H4 (cell line): ENCODE measurements at regions not wholly inside any gene's neighbourhood (a gene's known extent, or its start where the extent isn't known, plus 50 kb on each side); places are given as distances from the start of the nearest gene placed in this dataset.

Experiments
- DNase-seq: peaks from one replicate; pipeline ENCODE4 v3.0.0-alpha.2; 2015; ENCODE audit warnings: low spot score

DNA sequence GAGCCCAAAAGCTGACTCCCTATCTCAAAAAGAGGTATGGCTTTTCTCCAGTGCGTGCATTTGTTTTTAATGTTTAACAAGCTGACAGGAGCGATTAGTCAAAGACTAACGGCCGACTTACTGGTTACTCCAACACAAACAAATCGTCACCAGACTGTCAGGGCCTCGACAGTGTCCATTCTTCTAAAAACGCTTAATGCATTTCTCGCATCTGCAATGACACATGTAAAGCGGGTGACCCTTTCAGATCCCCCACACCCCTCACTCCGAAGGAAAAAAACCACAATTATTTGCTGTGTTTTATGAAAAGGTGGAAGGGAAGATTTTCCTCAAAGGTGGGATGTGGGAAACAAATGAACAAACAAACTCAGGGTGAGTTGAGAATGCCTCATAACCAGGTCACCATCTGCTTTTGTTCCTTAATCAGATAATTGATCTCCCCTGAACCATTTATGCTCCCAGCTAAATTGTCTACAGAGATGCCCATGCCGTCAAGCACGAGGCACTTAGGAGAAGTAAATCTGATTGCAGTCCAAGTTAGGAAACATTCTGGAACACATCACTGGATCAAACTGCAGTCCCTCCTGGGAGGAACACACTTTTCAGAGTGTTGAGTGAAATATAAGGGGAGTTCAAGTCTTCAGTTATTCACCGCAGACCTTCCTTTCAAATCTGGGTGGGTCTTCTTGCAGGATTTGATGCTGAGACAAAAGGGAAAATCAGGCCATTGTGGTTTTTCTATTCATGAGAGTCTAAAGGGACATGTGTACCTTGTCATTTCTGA lies 340.8 kb downstream of the CMPK2 start:
- peak; percentile 2 for DNase-seq

DNA sequence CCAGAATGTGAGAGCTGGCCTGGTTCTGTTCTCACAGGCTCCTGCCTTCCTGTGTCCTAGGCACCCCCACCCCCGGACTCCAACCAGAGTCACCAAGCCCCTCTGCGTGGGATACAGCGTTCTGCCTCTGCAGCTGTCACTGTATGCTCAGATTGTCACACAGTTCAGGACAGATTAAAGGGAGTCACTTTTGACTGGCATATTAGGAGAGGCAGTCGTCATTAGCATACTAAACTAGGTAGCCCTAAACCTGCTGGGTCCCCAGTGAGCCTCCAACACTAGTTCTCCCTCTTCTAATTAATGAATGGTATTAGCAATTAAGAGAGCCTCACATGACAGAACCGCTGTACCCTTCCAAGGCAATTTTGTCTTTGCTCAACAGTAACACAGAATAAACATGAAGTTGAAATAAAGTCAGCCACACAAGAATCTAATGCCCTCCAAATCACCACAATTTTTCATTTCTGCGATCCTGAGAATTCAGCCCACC lies 340.2 kb downstream of the CMPK2 start:
- no peak for DNase-seq

DNA sequence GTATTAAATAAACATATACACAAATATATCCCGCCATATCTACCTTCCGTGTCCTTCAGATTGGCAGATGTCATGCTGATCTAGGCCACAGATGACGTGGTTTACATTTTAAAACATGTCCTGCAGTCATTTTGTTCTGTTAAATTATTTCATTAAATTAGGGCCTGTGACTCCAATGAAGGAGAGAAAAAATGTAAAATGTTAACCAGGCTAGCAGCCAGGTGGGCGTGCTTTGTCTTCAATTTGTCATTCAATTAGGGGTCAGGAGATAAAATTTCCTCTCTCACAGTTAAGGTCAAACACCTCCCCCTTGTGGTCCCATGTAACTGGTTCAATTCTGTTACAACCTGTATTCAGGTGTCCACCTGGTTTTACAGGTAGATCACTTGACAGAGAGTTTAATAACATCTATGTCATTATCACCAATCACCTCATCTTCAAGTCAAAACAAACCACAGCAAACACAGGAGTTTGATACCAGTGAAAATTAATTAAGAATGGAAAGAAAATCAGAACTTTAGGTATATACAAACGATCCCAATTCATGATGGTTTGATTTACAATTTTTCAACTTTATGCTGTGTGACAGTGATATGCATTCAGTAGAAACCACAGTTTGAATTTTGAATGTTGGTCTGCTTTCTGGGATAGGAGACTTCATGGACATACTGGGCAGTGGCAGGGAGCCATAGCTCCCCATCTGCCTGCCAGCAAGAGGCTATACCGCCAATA lies 339.4 kb downstream of the CMPK2 start:
- DNase-seq = peak; percentile 7

DNA sequence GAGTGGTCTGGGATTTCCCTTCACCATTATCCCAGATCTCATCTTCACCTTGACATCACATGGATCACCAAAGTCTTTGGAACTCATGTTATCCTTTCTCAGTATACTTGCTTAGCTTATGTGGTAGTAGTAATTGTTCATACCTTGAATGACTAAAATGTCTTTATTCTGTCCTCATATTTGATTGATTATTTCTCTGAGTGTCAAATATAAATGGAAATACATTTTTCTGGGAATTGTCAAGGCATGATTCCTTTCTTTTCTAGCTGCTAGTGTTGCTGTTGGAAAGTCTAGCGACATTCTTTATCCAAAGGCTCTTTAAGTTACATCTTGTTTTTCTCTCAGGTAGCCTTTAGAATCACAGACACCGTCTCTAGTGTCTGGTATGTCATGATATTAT lies 334.4 kb downstream of the CMPK2 start:
- no peak for DNase-seq

DNA sequence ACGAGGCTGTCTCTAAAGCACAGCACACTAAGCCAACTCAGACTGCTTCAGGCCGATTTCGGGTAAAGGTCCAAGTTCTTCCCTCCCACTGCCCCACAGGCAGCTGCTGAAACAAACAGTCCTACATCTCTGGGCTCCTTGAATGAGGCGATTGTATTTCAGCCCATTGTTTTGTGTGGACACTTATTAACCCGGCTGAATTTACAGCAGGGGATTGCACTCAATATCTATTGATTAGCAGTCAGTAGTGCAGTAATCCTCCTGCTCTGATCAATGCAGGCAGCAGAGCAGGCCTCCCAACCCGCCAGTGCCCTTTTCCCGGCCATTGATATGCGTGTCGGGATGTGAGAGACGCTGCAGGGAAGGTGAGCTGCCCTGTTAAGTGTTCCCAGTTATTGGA lies 330.1 kb downstream of the CMPK2 start:
- no peak for DNase-seq

DNA sequence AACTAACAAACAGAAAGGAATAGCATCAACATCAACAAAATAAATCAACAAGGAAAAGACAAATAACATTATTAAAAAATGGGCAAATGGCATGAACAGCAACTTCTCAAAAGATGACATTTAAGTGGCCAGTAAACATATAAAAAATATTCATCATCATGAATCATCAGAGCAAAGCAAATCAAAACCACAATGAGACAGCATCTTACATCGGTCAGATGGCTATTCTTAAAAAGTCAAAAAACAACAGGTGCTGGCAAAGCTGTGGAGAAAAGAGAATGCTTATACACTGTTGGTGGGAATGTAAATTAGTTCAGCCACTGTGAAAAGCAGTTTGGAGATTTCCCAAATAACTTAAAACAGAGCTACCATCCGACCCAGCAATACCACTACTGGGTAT lies 327.1 kb downstream of the CMPK2 start:
- DNase-seq = no peak

DNA sequence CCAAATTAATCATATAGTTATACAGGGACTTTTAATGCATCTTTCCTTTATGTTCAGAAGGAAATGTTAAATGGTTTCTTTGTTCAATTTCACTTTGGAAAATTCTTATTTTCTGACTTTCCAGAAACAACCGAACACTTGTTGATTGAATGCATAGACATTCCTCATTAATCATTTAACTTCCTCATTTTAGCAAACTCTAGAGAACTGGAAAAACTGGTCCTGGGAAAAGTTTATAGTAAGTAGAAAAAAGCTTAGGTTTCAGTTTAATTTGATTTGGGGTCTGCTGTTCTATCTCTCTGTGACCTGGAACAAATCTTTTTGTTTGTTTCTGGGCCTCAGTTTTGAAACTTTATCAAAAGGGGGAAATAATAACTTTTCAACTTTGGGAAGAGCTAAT lies 320.4 kb downstream of the CMPK2 start:
- no peak for DNase-seq

DNA sequence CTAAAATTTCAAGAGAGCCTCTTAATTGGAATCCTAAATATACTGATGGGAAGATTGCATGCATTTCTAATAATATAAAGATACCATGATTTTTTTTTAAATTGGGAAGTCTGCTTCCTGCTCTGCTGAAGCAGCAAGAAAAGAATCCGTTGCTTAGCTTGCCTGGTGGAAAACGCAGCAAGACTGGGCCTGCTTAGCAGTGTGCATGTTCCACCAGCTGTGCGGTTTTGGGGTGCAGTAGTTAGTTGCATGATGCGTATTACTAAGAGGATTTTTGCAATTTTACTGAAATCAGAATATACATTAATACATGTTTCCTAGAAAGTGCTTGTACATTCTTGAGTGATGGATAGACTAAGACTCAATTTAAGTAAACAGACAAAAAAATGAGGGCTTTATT lies 319.9 kb downstream of the CMPK2 start:
- DNase-seq = no peak

DNA sequence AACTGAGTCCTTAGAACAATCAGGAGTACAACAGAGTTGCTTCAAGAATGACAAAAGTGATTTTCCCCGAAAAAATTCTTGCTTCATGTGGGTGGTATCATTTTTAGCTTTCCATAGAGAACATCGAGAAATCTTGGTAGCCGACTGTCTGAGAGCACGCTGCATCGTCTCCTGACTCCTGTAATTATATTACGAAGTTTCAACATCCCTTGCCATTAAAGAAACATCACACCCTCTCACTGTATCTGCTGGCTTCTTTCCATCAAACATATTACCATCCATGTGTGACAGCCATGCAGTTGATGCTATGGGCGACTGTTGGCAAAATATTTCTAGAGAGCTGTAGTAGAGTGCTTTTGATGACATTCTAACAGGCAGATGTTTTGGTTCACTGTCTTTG lies 311.2 kb downstream of the CMPK2 start:
- DNase-seq = no peak

DNA sequence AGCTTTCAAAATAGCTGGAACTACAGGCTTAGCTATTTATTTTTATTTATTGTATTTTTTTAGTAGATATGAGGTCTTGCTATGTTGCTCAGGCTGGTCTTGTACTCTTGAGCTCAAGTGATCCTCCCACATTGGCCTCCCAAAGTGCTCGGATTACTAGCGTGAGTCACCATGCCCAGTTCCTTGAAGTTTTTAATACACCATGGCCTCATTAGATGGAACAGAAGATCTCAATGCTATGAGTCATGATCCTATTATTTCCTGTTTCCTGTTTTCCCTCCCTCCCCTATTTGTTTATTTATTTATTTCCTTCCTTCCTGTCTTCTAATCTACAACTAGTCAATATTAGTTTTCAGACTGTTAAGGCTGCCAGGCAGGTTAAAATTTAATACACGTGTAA lies 309.0 kb downstream of the CMPK2 start:
- DNase-seq = peak; percentile 83

DNA sequence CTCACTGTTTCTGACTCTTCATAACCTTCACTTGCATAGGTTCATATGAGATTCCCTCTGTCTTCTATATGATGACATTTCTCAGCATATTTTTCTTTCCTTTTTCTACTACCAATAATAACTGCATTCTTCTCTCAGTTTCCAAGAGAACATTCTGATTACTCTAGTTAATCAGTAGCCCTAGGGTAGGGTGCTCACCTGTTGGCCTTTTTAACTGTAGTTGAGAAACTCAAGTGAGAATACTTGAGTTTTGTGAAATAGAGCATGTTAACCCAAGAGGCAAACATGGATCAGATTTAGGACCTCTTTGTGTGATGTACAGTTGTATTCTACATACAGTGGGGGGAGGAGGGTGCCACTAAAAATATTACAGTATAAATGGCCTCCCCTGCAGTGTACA lies 308.0 kb downstream of the CMPK2 start:
- DNase-seq = no peak

DNA sequence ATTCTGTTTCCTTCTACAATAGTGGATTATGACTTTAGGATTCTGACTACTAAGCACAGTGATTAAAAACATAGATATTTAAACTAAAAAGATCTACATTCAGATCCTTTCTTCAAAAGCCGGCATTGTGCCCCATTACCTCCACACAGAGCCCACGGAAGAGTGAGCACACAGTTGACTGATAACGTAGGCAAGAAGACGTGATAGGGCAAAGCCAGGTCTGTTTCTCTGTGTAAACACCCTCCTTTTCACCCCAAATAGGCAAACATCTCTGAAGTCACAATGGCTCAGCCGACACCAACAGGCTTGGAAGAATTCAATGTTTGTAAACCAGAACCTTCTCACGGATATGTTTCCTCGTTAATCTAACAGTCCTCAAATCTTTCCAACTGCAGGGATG lies 302.9 kb downstream of the CMPK2 start:
- no peak for DNase-seq

DNA sequence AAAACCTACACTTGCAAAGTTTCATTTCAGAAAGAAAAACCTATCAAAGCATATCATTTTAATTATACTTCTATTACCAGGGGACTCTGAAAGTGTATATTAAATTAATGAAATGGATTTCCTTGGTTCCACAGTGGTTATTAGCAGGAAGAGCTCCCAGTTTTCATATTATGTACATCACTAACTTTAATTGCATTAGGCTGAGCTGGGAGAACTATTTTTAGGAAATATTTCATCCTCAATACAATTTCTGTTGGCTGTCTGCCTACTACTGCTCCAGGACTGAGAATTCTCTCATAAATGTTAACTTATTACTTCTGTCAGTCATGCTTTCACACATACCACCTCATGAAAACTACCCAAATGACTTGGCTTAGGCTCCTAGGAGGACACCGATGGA lies 301.4 kb downstream of the CMPK2 start:
- no peak for DNase-seq

DNA sequence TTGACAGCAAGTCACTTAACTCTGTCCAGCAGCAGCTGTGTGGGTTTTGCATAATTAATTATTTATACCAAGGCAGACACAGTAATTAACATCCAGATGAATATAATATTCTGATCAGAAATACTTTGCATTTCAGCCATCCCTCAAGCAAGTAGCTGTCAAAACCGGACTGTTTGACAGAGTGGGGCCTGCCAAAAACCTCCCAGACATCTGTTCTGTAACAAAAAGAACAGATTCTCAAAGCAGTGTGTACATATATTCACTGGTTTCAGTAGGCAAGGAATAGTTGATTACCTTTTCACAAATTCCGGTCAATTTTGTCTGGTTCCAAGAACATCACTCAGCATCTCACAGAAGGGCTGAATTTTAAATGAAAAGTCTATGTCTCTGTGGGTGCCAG lies 291.6 kb downstream of the CMPK2 start:
- no peak for DNase-seq

DNA sequence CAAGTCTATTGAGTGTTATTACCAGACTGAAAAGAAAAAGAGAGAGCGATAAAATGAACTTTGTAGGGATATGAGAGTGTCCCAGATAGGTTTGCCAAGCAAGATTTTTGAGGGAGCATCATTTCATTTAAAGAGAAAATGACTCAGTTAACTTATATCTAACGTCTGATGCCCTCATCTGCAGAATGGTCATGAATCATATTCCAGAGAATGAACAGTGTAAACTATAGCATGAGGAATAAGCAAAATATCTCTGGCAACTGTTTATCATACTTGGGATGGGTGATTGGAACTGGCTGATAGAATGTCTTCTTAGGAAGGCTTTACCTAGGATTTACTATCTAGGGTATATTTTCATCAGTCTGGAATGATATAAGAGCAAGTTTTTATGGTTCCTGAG lies 289.4 kb downstream of the CMPK2 start:
- no peak for DNase-seq

DNA sequence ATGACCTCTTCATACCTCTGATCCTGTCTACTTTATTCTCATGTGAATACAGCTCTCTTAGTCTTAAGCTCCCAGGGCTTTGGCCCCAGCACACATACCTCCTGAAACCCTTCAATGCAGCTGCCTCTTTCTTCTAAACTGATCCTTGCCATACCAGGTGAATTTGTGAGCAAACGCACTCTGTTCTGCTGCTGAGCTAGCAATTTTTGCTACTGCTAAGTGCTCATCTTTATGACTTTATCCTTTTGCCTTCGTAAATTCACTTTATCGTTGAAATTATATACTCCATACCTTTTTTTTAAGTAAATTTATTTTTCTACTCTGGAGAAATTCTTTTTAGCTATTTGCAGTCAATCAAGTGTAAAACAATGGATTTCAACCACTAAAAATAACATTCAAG lies 287.7 kb downstream of the CMPK2 start:
- no peak for DNase-seq

DNA sequence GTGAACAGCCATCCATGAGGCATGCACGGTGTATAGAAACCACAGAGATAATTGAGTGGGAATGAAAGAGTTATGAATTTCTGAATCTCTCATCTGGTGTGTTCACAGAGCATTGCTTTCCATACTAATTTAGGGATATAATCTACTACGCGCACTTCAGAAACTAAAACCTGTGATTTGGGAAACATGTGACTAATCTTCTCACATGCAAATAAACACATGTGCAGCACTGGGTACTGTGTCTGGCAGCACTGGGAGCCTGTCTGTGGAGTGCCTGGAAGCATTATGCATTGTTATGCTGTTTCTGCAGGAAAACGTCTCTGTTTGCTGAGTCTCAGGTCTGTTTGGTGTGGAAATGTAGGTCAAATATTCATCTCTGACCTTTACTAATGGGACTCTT lies 287.3 kb downstream of the CMPK2 start:
- no peak for DNase-seq

DNA sequence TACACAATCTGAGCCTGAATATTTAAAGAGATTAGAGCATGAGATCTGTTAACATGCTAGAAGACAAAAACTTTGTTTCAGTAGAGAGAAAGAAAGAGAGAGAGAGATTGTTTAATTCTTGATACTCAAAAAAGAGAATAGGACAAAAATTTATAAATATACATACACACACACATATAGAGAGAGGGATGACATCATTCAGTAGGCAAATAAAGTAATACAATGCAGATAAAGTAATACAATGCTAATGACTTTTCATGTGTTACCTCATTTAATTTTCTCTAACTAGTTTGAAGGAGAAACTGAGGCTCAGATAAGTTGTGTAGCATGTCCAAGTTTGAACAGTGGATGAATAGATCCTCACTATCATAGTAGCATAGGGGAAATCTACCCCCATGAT lies 286.4 kb downstream of the CMPK2 start:
- no peak for DNase-seq

DNA sequence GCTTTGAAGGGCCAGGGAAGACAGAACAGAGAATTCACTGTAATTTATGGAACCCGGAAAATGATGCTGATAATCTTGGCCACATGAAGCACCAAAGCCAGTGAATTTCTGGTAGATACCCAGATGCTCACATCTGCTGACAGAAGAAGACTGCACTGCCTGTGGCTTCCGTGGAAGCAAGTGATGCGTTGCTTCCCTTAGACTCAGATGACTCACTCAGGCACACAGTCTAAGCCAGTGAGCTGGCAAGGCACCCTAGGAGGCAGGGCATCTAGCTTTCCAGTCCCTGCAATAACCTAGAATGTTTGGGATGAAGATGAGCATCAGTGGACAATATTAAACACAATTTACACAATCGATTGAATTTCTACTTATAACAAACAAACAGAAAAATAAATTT lies 284.7 kb downstream of the CMPK2 start:
- DNase-seq = peak; percentile 9

DNA sequence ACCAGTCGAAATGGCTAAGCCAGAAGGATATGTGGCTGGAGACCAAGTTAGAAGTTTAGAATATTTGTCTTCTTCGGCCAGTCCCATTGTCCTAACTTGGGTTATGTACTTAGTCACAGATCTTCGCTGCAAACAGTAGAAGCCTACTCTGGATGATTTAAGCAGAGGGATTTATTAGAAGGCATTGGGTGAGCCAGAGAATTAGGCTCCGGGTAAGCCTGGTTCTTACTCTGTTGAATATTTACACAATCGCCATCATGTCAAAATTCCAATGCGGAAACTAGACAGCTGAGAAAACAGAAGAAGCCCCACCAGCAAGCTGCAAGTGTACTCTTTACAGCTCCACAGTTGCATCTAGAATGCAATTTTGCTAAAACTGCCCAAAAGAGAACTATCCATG lies 276.6 kb downstream of the CMPK2 start:
- DNase-seq = no peak

DNA sequence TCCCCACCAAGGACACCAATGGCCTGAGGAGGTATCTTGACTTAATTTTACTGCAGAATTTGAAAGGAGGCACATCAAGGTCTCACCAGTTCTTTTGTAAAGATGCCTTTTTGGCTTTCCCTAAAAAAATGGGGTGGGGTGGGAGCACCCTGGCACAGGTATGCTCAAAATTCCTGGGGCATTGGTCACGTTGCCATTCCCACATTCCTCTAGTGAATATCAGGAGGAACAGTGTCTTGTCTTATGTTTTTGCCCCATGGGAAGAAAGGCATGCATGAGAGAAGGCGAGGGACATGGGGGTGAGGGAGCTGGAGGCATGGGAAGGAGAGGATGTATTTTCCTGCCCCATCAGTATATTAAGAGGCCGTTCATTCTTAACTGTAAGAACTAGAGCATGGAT lies 275.3 kb downstream of the CMPK2 start:
- no peak for DNase-seq

DNA sequence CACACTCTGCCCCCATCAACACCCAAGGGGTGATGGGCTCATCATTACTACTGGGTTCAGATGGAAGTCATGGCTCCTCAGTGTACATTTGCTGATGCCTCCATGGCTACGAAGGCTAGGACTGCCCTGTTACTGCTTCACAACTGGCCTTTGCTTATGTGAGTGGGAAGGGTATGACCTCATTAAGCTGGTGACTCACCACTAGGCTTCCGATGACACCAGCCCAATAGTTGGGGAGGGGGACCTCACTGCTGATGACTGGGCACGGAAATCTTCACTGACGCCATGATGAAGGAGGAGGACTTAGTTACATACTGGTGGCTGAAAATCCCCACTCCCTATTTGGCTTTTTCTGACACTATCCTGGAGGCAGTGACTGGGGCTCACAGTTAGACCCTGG lies 263.2 kb downstream of the CMPK2 start:
- no peak for DNase-seq

DNA sequence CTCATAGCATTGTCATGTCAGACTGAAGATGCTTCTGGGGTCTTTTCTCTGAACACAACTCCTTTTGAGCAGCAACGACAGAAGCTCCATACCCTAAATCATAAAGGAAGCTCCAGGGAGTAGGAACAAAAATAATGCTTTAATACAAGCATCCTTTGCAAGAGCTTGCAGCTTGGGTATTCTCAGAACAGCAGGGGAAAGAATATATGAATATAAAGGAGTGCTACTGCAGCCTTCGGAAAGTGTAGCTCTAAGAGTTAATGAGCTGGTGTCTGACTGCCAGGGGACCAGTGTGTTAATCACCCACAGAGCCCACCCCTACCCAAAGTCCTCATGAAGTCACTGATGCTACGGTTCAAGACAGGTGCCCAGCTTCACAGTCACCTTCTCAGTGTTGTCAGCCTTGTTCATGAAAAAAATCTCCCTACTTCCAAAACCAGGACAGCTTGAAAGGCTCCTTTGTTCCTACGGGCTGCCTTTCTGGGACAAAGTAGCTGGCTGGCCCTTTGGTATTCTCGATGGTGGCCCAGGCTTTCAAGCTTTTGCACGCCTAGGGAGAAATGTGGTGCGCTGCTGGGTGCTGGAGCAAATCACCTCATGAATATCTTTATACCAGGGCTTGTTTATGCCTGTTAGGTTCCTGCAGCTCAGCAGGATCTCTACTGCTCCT lies 259.7 kb downstream of the CMPK2 start:
- no peak for DNase-seq
